ENCODE measurements at regions not wholly inside any gene's neighbourhood (a gene's known extent, or its start where the extent isn't known, plus 50 kb on each side); places are given as distances from the start of the nearest gene placed in this dataset.

DNA sequence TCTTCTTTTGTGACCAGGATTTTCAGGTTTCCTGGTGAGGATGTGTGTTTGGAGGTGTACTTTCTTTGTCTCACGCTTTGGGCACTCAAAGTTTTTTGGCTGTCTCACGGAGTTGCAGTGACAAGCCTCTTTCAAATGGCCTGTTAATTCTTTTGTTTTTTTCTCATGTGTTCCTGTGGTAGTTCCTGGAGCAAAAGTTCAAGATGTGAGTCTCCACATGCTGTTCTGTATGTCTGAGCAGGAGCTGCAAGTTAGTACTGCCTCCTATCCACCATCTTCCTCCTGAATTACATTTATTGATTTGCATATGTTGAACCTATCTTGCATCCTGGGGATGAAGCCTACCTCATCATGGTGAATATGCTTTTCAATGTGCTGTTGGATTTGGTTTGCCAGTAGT is 118.5 kb downstream of the VSIG4 start:
- H3K27me3 ChIP-seq (ENCODE audit: insufficient read depth, low read length) = no peaks in the 10 kb centered on the region
- Mint-ChIP-seq H3K9me3 (ENCODE audit: unreplicated experiment) (peaks cover 1% of the 10 kb centered on the region), H3K4me1 (ENCODE audit: low read depth, unreplicated experiment) (peaks cover 8% of the 10 kb centered on the region), H3K27me3 (ENCODE audit: low read depth, unreplicated experiment) (no peaks in the 10 kb centered on the region), H3K4me3 (ENCODE audit: unreplicated experiment) (no peak overlapping the region), H3K36me3 (ENCODE audit: low read depth, unreplicated experiment) (no peaks in the 10 kb centered on the region), H3K27ac (ENCODE audit: unreplicated experiment) (no peak overlapping the region)
- no peak for DNase-seq (ENCODE audit: low read depth)
- no peaks in the 10 kb centered on the region for H3K4me1 ChIP-seq (ENCODE audit: insufficient read depth, low read length)
- no peak overlapping the region for H3K9ac ChIP-seq (ENCODE audit: low read length)
- no peak for TF ChIP-seq EZH2 (IDR thresholded peaks at IDR 0.05; ENCODE audit: insufficient read depth, low read length)
- TF ChIP-seq, protein P1, sequence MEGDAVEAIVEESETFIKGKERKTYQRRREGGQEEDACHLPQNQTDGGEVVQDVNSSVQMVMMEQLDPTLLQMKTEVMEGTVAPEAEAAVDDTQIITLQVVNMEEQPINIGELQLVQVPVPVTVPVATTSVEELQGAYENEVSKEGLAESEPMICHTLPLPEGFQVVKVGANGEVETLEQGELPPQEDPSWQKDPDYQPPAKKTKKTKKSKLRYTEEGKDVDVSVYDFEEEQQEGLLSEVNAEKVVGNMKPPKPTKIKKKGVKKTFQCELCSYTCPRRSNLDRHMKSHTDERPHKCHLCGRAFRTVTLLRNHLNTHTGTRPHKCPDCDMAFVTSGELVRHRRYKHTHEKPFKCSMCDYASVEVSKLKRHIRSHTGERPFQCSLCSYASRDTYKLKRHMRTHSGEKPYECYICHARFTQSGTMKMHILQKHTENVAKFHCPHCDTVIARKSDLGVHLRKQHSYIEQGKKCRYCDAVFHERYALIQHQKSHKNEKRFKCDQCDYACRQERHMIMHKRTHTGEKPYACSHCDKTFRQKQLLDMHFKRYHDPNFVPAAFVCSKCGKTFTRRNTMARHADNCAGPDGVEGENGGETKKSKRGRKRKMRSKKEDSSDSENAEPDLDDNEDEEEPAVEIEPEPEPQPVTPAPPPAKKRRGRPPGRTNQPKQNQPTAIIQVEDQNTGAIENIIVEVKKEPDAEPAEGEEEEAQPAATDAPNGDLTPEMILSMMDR (IDR thresholded peaks at IDR 0.05; ENCODE audit: insufficient read depth, low read depth, low read length) = no peak
- H3K27ac ChIP-seq (ENCODE audit: low read depth, low read length) = no peak overlapping the region
- H3K4me3 ChIP-seq (ENCODE audit: insufficient read depth, low read depth, low read length) = no peak overlapping the region
- H3K4me2 ChIP-seq (ENCODE audit: low read length) = no peak overlapping the region
- H3K79me2 ChIP-seq (ENCODE audit: insufficient read depth, low read length) = no peaks in the 10 kb centered on the region
- no peak overlapping the region for H2AFZ ChIP-seq (ENCODE audit: low read depth, low read length)
- H3K36me3 ChIP-seq (ENCODE audit: insufficient read depth, low read length) = no peaks in the 10 kb centered on the region
- no peaks in the 10 kb centered on the region for H4K20me1 ChIP-seq (ENCODE audit: insufficient read depth, low read length)
- FAIRE-seq = no peak
- no peaks in the 10 kb centered on the region for H3K9me3 ChIP-seq (ENCODE audit: insufficient read depth, low read depth, low read length)

DNA sequence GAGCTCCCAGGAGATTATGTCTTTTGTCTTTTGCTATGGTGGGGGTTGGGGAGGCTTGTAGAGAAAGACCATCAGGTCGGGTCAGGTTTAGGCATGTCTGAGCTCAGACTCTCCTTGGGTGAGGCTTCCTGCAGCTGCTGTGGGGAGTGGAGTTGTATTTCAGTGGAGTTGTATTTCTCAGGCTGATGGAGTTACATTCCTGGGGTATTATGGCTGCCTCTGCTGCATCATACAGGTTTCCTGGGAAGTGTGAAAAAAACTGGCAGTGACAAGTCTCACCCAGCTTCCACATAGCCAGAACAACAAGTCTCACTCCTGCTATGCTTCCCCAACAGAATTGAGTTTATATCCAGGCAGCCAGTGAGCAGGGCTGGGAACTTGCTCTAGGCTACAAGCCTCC is 119.3 kb downstream of the VSIG4 start:
- FAIRE-seq (no peak), DNase-seq (ENCODE audit: low read depth) (no peak)
- no peaks in the 10 kb centered on the region for H3K9me3 ChIP-seq (ENCODE audit: insufficient read depth, low read depth, low read length)
- no peak for TF ChIP-seq EZH2 (IDR thresholded peaks at IDR 0.05; ENCODE audit: insufficient read depth, low read length)
- TF ChIP-seq, protein P1 (IDR thresholded peaks at IDR 0.05; ENCODE audit: insufficient read depth, low read depth, low read length) = no peak
- peaks cover 8% of the 10 kb centered on the region for H3K4me1 Mint-ChIP-seq (ENCODE audit: low read depth, unreplicated experiment)
- H3K4me2 ChIP-seq (ENCODE audit: low read length) = no peak overlapping the region
- no peak overlapping the region for H3K4me3 ChIP-seq (ENCODE audit: insufficient read depth, low read depth, low read length)
- H2AFZ ChIP-seq (ENCODE audit: low read depth, low read length) = no peak overlapping the region
- no peaks in the 10 kb centered on the region for H3K4me1 ChIP-seq (ENCODE audit: insufficient read depth, low read length)
- H3K27ac ChIP-seq (ENCODE audit: low read depth, low read length) = no peak overlapping the region
- no peak overlapping the region for H3K4me3 Mint-ChIP-seq (ENCODE audit: unreplicated experiment)
- no peaks in the 10 kb centered on the region for H3K27me3 ChIP-seq (ENCODE audit: insufficient read depth, low read length)
- H3K9me3 Mint-ChIP-seq (ENCODE audit: unreplicated experiment) = peaks cover 1% of the 10 kb centered on the region
- peak overlapping the region; percentile 69 for H3K27ac Mint-ChIP-seq (ENCODE audit: unreplicated experiment)
- H3K36me3 ChIP-seq (ENCODE audit: insufficient read depth, low read length) = no peaks in the 10 kb centered on the region
- no peaks in the 10 kb centered on the region for H3K27me3 Mint-ChIP-seq (ENCODE audit: low read depth, unreplicated experiment)
- H3K36me3 Mint-ChIP-seq (ENCODE audit: low read depth, unreplicated experiment) = no peaks in the 10 kb centered on the region
- no peaks in the 10 kb centered on the region for H3K79me2 ChIP-seq (ENCODE audit: insufficient read depth, low read length)
- no peaks in the 10 kb centered on the region for H4K20me1 ChIP-seq (ENCODE audit: insufficient read depth, low read length)
- H3K9ac ChIP-seq (ENCODE audit: low read length) = no peak overlapping the region

DNA sequence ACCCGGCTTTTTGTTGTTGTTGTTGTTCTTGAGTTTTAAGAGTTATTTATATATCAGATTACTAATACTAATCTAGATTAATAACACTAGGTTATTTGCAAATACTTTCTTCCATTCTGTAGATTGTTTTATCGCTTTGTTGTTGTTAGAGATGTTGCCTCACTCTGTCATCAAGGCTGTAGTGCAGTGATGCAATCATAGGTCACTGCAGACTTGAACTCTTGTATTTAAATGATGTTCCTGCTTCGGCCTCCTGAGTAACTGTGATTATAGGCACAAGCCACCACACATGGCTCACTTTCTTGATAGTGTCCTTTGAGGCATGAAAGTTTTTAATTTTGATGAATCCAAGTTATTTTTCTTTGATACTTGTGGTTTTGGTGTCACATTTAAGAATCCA is 129.0 kb downstream of the VSIG4 start:
- no peaks in the 10 kb centered on the region for H3K4me1 Mint-ChIP-seq (ENCODE audit: low read depth, unreplicated experiment)
- H3K36me3 Mint-ChIP-seq (ENCODE audit: low read depth, unreplicated experiment) = no peaks in the 10 kb centered on the region
- H3K27me3 Mint-ChIP-seq (ENCODE audit: low read depth, unreplicated experiment) = no peaks in the 10 kb centered on the region
- H3K36me3 ChIP-seq (ENCODE audit: insufficient read depth, low read length) = no peaks in the 10 kb centered on the region
- no peaks in the 10 kb centered on the region for H3K27me3 ChIP-seq (ENCODE audit: insufficient read depth, low read length)
- H3K4me1 ChIP-seq (ENCODE audit: insufficient read depth, low read length) = no peaks in the 10 kb centered on the region
- H3K9ac ChIP-seq (ENCODE audit: low read length) = no peak overlapping the region
- H2AFZ ChIP-seq (ENCODE audit: low read depth, low read length) = no peak overlapping the region
- TF ChIP-seq, protein P1 (IDR thresholded peaks at IDR 0.05; ENCODE audit: insufficient read depth, low read depth, low read length) = no peak
- TF ChIP-seq EZH2 (IDR thresholded peaks at IDR 0.05; ENCODE audit: insufficient read depth, low read length) = no peak
- H3K9me3 Mint-ChIP-seq (ENCODE audit: unreplicated experiment) = peaks cover 3% of the 10 kb centered on the region
- H3K4me2 ChIP-seq (ENCODE audit: low read length) = no peak overlapping the region
- no peaks in the 10 kb centered on the region for H4K20me1 ChIP-seq (ENCODE audit: insufficient read depth, low read length)
- no peak overlapping the region for H3K27ac ChIP-seq (ENCODE audit: low read depth, low read length)
- no peak for DNase-seq (ENCODE audit: low read depth)
- H3K79me2 ChIP-seq (ENCODE audit: insufficient read depth, low read length) = no peaks in the 10 kb centered on the region
- no peak overlapping the region for H3K4me3 ChIP-seq (ENCODE audit: insufficient read depth, low read depth, low read length)
- no peak for FAIRE-seq
- no peaks in the 10 kb centered on the region for H3K9me3 ChIP-seq (ENCODE audit: insufficient read depth, low read depth, low read length)
- H3K27ac Mint-ChIP-seq (ENCODE audit: unreplicated experiment) = no peak overlapping the region
- no peak overlapping the region for H3K4me3 Mint-ChIP-seq (ENCODE audit: unreplicated experiment)
